ENCODE measurements at regions not wholly inside any gene's neighbourhood (a gene's known extent, or its start where the extent isn't known, plus 50 kb on each side); places are given as distances from the start of the nearest gene placed in this dataset.

GRCh38 chr14:34220378-34220706, 241.7 kb downstream of the SPTSSA start:
- Histone ChIP-seq H3K9ac (no peak overlapping the region), H3K27me3 (no peaks in the 10 kb centered on the region), H3K79me2 (ENCODE audit: low read depth) (no peaks in the 10 kb centered on the region), H3K4me3 (no peak overlapping the region), H3K9me3 (ENCODE audit: low read depth) (no peaks in the 10 kb centered on the region), H4K20me1 (ENCODE audit: low read depth) (no peaks in the 10 kb centered on the region), H3F3A (ENCODE audit: low read depth) (no peaks in the 10 kb centered on the region), H3K27ac (no peak overlapping the region), H3K4me2 (no peak overlapping the region), H3K4me1 (peaks cover 28% of the 10 kb centered on the region), H2AFZ (replicated peaks) (no peak overlapping the region), H3K36me3 (no peaks in the 10 kb centered on the region)
- Mint-ChIP-seq H3K36me3 (no peaks in the 10 kb centered on the region), H3K4me1 (peaks cover 14% of the 10 kb centered on the region), H3K9me3 (peaks cover 3% of the 10 kb centered on the region), H3K27me3 (ENCODE audit: insufficient read depth, low read depth) (no peaks in the 10 kb centered on the region), H3K4me3 (no peak overlapping the region), H3K27ac (no peak overlapping the region)
- no peak for DNase-seq (ENCODE audit: low spot score)
- TF ChIP-seq EZH2phosphoT487 (IDR thresholded peaks at IDR 0.05), result no peak
- no peak for TF ChIP-seq CTCF (IDR thresholded peaks at IDR 0.05)
- no peak for TF ChIP-seq EZH2 (IDR thresholded peaks at IDR 0.05)

- no peak overlapping the region for H3K4me2 ChIP-seq
- H3K4me3 ChIP-seq, result no peak overlapping the region
- DNase-seq (ENCODE audit: low spot score), result no peak
- H3F3A ChIP-seq (ENCODE audit: low read depth), result no peaks in the 10 kb centered on the region
- Mint-ChIP-seq H3K27ac (no peak overlapping the region), H3K27me3 (ENCODE audit: insufficient read depth, low read depth) (no peaks in the 10 kb centered on the region), H3K4me1 (peaks cover 14% of the 10 kb centered on the region), H3K9me3 (peaks cover 3% of the 10 kb centered on the region), H3K36me3 (no peaks in the 10 kb centered on the region), H3K4me3 (no peak overlapping the region)
- no peaks in the 10 kb centered on the region for H3K9me3 ChIP-seq (ENCODE audit: low read depth)
- no peak for TF ChIP-seq EZH2 (IDR thresholded peaks at IDR 0.05)
- TF ChIP-seq CTCF (IDR thresholded peaks at IDR 0.05), result no peak
- TF ChIP-seq EZH2phosphoT487 (IDR thresholded peaks at IDR 0.05), result no peak
- H3K9ac ChIP-seq, result no peak overlapping the region
- no peaks in the 10 kb centered on the region for H3K79me2 ChIP-seq (ENCODE audit: low read depth)
- no peaks in the 10 kb centered on the region for H3K36me3 ChIP-seq
- H4K20me1 ChIP-seq (ENCODE audit: low read depth), result no peaks in the 10 kb centered on the region
- no peaks in the 10 kb centered on the region for H3K27me3 ChIP-seq
- H3K4me1 ChIP-seq, result peaks cover 28% of the 10 kb centered on the region
- no peak overlapping the region for H3K27ac ChIP-seq
- no peak overlapping the region for H2AFZ ChIP-seq (replicated peaks)
These were observed 242.2 kb downstream of the SPTSSA start for GRCh38 chr14:34219661-34220377.

- no peaks in the 10 kb centered on the region for H4K20me1 ChIP-seq (ENCODE audit: low read depth)
- no peaks in the 10 kb centered on the region for H3K9me3 ChIP-seq (ENCODE audit: low read depth)
- TF ChIP-seq EZH2 (IDR thresholded peaks at IDR 0.05) (no peak), EZH2phosphoT487 (IDR thresholded peaks at IDR 0.05) (no peak), CTCF (IDR thresholded peaks at IDR 0.05) (no peak)
- no peaks in the 10 kb centered on the region for H3K27me3 Mint-ChIP-seq (ENCODE audit: insufficient read depth, low read depth)
- no peaks in the 10 kb centered on the region for H3F3A ChIP-seq (ENCODE audit: low read depth)
- H3K9ac ChIP-seq, result no peak overlapping the region
- no peak overlapping the region for H3K27ac Mint-ChIP-seq
- no peaks in the 10 kb centered on the region for H3K36me3 ChIP-seq
- H2AFZ ChIP-seq (replicated peaks), result no peak overlapping the region
- no peak overlapping the region for H3K4me2 ChIP-seq
- no peaks in the 10 kb centered on the region for H3K27me3 ChIP-seq
- no peak overlapping the region for H3K27ac ChIP-seq
- no peak overlapping the region for H3K4me3 Mint-ChIP-seq
- no peaks in the 10 kb centered on the region for H3K36me3 Mint-ChIP-seq
- DNase-seq (ENCODE audit: low spot score), result no peak
- no peak overlapping the region for H3K4me3 ChIP-seq
- peaks cover 3% of the 10 kb centered on the region for H3K9me3 Mint-ChIP-seq
- peaks cover 28% of the 10 kb centered on the region for H3K4me1 ChIP-seq
- H3K4me1 Mint-ChIP-seq, result peaks cover 14% of the 10 kb centered on the region
- no peaks in the 10 kb centered on the region for H3K79me2 ChIP-seq (ENCODE audit: low read depth)
These were observed 243.2 kb downstream of the SPTSSA start for GRCh38 chr14:34218881-34219280.
